Testis (tissue), 2 donors: ENCODE measurements at regions not wholly inside any gene's neighbourhood (a gene's known extent, or its start where the extent isn't known, plus 50 kb on each side); places are given as distances from the start of the nearest gene placed in this dataset.

ENCODE experiments used
- CTCF ChIP-seq, 3 experiments: fragments of 450-650 bp in 2 of 3; fragments of 200-600 bp in 1 of 3; sonication (generic) in 1 of 3; IDR thresholded peaks; one replicate each; pipeline ENCODE4 v1.5.1; 2016 to 2019; ENCODE audit warnings: antibody characterized with exemption in 3 of 3, mild to moderate bottlenecking in 2 of 3, moderate library complexity in 1 of 3
- POLR2A ChIP-seq: fragments of 450-650 bp; IDR thresholded peaks from one replicate; pipeline ENCODE4 v1.6.1; 2017; ENCODE audit warnings: antibody characterized with exemption, mild to moderate bottlenecking, moderate library complexity

- peak; percentile 31 to 66 (median 58) for TF ChIP-seq CTCF (IDR thresholded peaks at IDR 0.05)
- no peak for TF ChIP-seq POLR2A
Observed at GRCh38 chr11:8328848-8329330, 65.2 kb upstream of the LMO1 start.
